Prostate gland (tissue), 2 donors: ENCODE measurements at regions not wholly inside any gene's neighbourhood (a gene's known extent, or its start where the extent isn't known, plus 50 kb on each side); places are given as distances from the start of the nearest gene placed in this dataset.

Experiments
- DNase-seq: peaks from one replicate; pipeline ENCODE4 v3.0.0-alpha.2; 2019; ENCODE audit warnings: low spot score
- H3K27ac ChIP-seq, 2 donors: fragments of 200-600 bp; sonication (generic); 2 replicates each; pipeline ENCODE4 v1.5.1; 2017 to 2019
- H3K27me3 ChIP-seq: fragments of 200-600 bp; sonication (generic); replicated peaks from 2 replicates; pipeline ENCODE4 v1.5.1; 2019; ENCODE audit not compliant: insufficient read depth
- H3K36me3 ChIP-seq, 2 donors: fragments of 200-600 bp; sonication (generic); 1 replicate in 1 of 2; 2 replicates in 1 of 2; pipeline versions ENCODE4 v1.5.1 to v1.8.1; 2017 to 2019
- H3K4me1 ChIP-seq: fragments of 200-600 bp; sonication (generic); replicated peaks from 2 replicates; pipeline ENCODE4 v1.5.1; 2019
- H3K4me3 ChIP-seq, 2 donors: fragments of 200-600 bp; sonication (generic); 2 replicates each; pipeline ENCODE4 v1.5.1; 2017 to 2019
- H3K9me3 ChIP-seq: fragments of 200-600 bp; sonication (generic); 2 replicates; pipeline ENCODE4 v1.5.1; 2017
- POLR2A ChIP-seq: fragments of 450-650 bp; IDR thresholded peaks from one replicate; pipeline ENCODE4 v1.6.1; 2016; ENCODE audit warnings: antibody characterized with exemption, mild to moderate bottlenecking
- POLR2AphosphoS5 ChIP-seq: sonication (generic); formaldehyde crosslinking; IDR thresholded peaks from one replicate; pipeline ENCODE4 v1.6.1; 2017; ENCODE audit warnings: antibody characterized with exemption
- WGBS: methylation state at CpG from one replicate; pipeline ENCODE4 v1.1.5; 2018; 5-methylcytosine and 5-hydroxymethylcytosine counted together
- intact Hi-C: fragments of 100-400 bp; cut with DNase I; formaldehyde crosslinking; loops from one replicate; pipeline ENCODE4 v1.14.2; 2022
- TF ChIP-seq, protein P1 (sequence below), 4 experiments: fragments of 200-600 bp in 2 of 4; fragments of 450-650 bp in 2 of 4; sonication (generic) in 2 of 4; IDR thresholded peaks; 1 replicate in 3 of 4; 2 replicates in 1 of 4; pipeline ENCODE4 v1.5.1; 2016 to 2019; ENCODE audit warnings: antibody characterized with exemption in 4 of 4, mild to moderate bottlenecking in 2 of 4, moderate library complexity in 2 of 4

DNA sequence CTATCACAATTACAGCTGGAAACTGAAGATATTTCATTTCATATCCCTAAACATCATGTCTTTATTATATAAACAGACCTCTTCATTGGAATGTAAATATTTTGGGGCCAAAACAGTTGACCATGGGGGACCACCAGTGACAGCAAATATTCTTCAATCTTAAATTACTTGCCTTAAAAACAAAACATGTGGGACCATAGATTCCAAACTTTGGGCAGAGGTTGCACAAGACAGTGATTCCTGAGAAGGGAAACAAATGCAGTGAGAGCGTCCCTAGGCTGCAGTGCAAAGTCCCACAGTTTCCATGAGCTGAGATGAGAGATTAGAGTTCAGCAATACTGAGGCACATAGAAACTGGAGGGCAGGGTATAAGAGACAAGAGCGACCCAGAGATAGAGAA, 818.9 kb downstream of the CBLN2 start:
- Histone ChIP-seq H3K4me3 (no peak overlapping the region), H3K9me3 (no peaks in the 10 kb centered on the region), H3K27ac (no peak overlapping the region), H3K4me1 (no peaks in the 10 kb centered on the region), H3K36me3 (no peaks in the 10 kb centered on the region), H3K27me3 (no peaks in the 10 kb centered on the region)
- no peak for DNase-seq
- intact Hi-C loops, result no loop called here
- 87% methylated on average over 2 of the region's 2 CpGs for WGBS
- TF ChIP-seq POLR2AphosphoS5 (no peak), POLR2A (no peak)
- TF ChIP-seq, protein P1, sequence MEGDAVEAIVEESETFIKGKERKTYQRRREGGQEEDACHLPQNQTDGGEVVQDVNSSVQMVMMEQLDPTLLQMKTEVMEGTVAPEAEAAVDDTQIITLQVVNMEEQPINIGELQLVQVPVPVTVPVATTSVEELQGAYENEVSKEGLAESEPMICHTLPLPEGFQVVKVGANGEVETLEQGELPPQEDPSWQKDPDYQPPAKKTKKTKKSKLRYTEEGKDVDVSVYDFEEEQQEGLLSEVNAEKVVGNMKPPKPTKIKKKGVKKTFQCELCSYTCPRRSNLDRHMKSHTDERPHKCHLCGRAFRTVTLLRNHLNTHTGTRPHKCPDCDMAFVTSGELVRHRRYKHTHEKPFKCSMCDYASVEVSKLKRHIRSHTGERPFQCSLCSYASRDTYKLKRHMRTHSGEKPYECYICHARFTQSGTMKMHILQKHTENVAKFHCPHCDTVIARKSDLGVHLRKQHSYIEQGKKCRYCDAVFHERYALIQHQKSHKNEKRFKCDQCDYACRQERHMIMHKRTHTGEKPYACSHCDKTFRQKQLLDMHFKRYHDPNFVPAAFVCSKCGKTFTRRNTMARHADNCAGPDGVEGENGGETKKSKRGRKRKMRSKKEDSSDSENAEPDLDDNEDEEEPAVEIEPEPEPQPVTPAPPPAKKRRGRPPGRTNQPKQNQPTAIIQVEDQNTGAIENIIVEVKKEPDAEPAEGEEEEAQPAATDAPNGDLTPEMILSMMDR (IDR thresholded peaks at IDR 0.05), result no peak

DNA sequence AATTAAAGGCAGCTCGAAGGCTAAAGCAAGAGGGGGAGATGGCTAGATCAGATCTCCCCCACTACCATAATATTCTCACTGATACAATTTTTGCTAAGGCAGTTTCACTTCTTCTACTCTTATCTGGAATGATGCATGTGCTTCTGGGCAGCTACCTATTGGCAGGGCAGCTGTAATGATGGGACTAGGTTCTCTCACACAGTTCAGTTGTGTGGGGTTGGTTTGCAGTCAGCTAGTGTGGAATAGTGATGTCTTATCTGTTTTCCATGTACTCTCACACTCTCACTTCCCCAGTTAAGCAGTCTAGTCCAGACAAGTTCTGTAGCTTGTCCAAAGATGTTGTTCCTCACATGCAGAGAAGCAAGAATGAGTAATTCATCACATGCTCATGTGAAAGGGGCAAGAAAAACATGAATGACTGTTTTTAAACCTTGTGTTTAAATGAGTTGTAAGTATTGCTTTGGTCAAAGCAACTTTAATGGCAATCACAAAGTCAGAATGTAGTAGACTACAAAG, 836.1 kb downstream of the CBLN2 start:
- WGBS, result 52% methylated on average over 1 of the region's 1 CpG
- no peaks in the 10 kb centered on the region for H3K9me3 ChIP-seq
- no peaks in the 10 kb centered on the region for H3K27me3 ChIP-seq
- intact Hi-C loops, result no loop called here
- DNase-seq, result no peak
- no peak overlapping the region for H3K4me3 ChIP-seq
- H3K36me3 ChIP-seq, result no peaks in the 10 kb centered on the region
- no peaks in the 10 kb centered on the region for H3K4me1 ChIP-seq
- no peak overlapping the region for H3K27ac ChIP-seq
- TF ChIP-seq POLR2AphosphoS5 (no peak), POLR2A (no peak)
- TF ChIP-seq, protein P1 (IDR thresholded peaks at IDR 0.05), result no peak

DNA sequence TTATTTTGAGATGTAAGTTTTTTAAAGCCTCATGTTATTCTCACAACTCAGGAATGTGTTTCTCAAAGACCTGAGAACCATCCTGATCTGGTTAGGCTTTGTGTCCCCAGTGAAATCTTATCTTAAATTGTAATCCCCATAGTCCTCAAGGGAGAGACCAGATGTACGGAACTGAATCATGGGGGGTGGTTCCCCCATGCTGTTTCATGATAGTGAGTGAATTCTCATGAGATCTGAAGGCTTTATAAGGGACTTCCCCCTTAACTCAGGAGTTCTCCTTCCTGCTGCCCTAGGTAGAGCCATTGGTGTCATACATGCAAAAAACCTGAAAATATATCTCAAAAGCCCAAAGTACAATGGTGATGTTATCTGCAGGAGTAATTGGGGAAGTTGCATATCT, 836.7 kb downstream of the CBLN2 start:
- TF ChIP-seq POLR2AphosphoS5 (no peak), POLR2A (no peak)
- TF ChIP-seq, protein P1 (IDR thresholded peaks at IDR 0.05), result no peak
- intact Hi-C loops, result no loop called here
- no peak for DNase-seq
- no peaks in the 10 kb centered on the region for H3K9me3 ChIP-seq
- WGBS, result 64% methylated on average over 1 of the region's 1 CpG
- H3K4me3 ChIP-seq, result no peak overlapping the region
- no peaks in the 10 kb centered on the region for H3K36me3 ChIP-seq
- no peaks in the 10 kb centered on the region for H3K27me3 ChIP-seq
- H3K4me1 ChIP-seq, result no peaks in the 10 kb centered on the region
- no peak overlapping the region for H3K27ac ChIP-seq

DNA sequence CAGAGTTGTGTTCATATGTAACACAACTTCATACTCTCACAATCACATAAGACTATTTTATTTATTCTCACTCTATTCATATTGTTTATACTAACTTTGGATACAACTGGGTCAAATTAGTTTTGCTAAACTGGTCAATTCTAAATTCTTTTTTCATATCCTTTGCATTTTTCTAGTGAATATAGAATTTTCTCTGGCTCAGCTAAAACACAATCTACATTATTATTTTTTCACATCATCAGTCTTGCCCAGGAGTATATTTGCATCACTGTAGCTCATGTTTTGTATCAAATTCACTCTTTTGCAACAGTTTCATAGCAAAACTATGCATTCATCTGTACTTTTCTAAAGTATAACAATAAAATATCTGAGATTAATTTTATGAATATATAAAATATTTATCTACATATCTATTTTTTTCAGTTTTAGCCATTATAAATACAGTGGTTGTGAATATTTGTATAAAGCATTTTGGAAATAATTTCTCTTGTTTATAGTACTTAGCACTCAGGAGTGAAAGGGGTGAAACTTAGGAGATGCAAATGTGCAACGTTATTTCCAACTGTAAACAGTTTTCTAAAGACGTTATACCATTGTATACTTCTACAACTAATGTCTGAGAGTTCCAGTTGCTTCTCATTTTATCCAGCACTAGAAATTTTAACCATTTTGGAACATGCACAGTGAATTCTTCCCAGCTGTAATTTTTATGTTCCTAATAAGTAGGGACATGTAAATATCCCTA, 854.6 kb downstream of the CBLN2 start:
- 72% methylated on average over 2 of the region's 2 CpGs for WGBS
- no peak for TF ChIP-seq POLR2AphosphoS5
- DNase-seq, result no peak
- Histone ChIP-seq H3K36me3 (no peaks in the 10 kb centered on the region), H3K4me3 (no peak overlapping the region), H3K4me1 (no peaks in the 10 kb centered on the region), H3K27ac (no peak overlapping the region), H3K9me3 (no peaks in the 10 kb centered on the region), H3K27me3 (no peaks in the 10 kb centered on the region)
- intact Hi-C loops, result no loop called here

DNA sequence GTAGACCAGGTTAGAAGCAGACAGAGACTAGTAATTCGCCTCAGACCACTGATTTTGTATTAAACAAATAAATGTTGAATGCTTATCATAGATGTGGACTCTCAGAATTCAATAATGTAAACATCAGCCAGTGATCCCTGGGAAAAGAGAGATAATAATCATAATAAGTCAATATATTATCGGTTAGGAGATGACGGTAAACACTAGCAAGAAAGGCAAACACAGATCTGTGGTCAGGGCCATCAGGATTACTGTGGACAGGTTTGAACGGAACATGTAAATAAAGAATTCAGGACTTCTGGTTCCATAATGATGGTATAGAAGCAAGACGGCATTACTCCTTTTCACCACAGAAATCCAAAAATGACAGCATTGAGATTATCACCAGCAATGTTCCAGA, 861.6 kb downstream of the CBLN2 start:
- Histone ChIP-seq H3K4me1 (no peaks in the 10 kb centered on the region), H3K36me3 (no peaks in the 10 kb centered on the region), H3K27me3 (no peaks in the 10 kb centered on the region), H3K4me3 (no peak overlapping the region), H3K27ac (no peak overlapping the region), H3K9me3 (no peaks in the 10 kb centered on the region)
- WGBS, result 39% methylated on average over 5 of the region's 5 CpGs
- DNase-seq, result no peak
- intact Hi-C loops, result no loop called here
- no peak for TF ChIP-seq POLR2A
- peak; percentile 30 for TF ChIP-seq POLR2AphosphoS5
- TF ChIP-seq, protein P1 (IDR thresholded peaks at IDR 0.05), result no peak
